Epidermal melanocyte (primary cell): ENCODE measurements at regions not wholly inside any gene's neighbourhood (a gene's known extent, or its start where the extent isn't known, plus 50 kb on each side); places are given as distances from the start of the nearest gene placed in this dataset.

ENCODE experiments used
- DNase-seq: peaks from one replicate; pipeline ENCODE4 v3.0.0; 2011; ENCODE audit warnings: low spot score; ENCODE audit not compliant: insufficient read length

- DNase-seq = no peak
These were observed 977.7 kb downstream of the JRKL start for GRCh38 chr11:97367406-97368083.

- DNase-seq = no peak
These were observed 999.5 kb downstream of the JRKL start for GRCh38 chr11:97389270-97389669.

GRCh38 chr11:97398246-97398645, 1008.4 kb downstream of the JRKL start:
- no peak for DNase-seq

- DNase-seq = no peak
These were observed 1019.3 kb downstream of the JRKL start for GRCh38 chr11:97409141-97409540.

GRCh38 chr11:97414801-97415200, 1025.0 kb downstream of the JRKL start:
- no peak for DNase-seq

GRCh38 chr11:97419729-97420128, 1029.9 kb downstream of the JRKL start:
- no peak for DNase-seq

- no peak for DNase-seq
These were observed 1038.5 kb downstream of the JRKL start for GRCh38 chr11:97428247-97428790.

GRCh38 chr11:97430877-97431276, 1041.1 kb downstream of the JRKL start:
- no peak for DNase-seq

GRCh38 chr11:97432926-97433325, 1043.1 kb downstream of the JRKL start:
- DNase-seq = no peak

GRCh38 chr11:97445561-97445960, 1055.7 kb downstream of the JRKL start:
- DNase-seq = no peak

GRCh38 chr11:97451441-97451840, 1061.6 kb downstream of the JRKL start:
- no peak for DNase-seq

- peak; percentile 22 for DNase-seq
These were observed 1065.2 kb downstream of the JRKL start for GRCh38 chr11:97454988-97455387.

- no peak for DNase-seq
These were observed 1070.3 kb downstream of the JRKL start for GRCh38 chr11:97460091-97460490.

- DNase-seq = no peak
These were observed 1071.4 kb downstream of the JRKL start for GRCh38 chr11:97461044-97461880.

- no peak for DNase-seq
These were observed 1072.1 kb downstream of the JRKL start for GRCh38 chr11:97461934-97462333.

GRCh38 chr11:97463891-97464290, 1074.1 kb downstream of the JRKL start:
- DNase-seq = no peak

- DNase-seq = no peak
These were observed 1081.7 kb downstream of the JRKL start for GRCh38 chr11:97471480-97471879.

- DNase-seq = no peak
These were observed 1097.6 kb downstream of the JRKL start for GRCh38 chr11:97487387-97487786.

- DNase-seq = no peak
These were observed 1109.1 kb downstream of the JRKL start for GRCh38 chr11:97498891-97499290.

- DNase-seq = no peak
These were observed 1112.4 kb downstream of the JRKL start for GRCh38 chr11:97502201-97502600.

GRCh38 chr11:97506076-97506759, 1116.4 kb downstream of the JRKL start:
- DNase-seq = no peak

- no peak for DNase-seq
These were observed 1124.6 kb downstream of the JRKL start for GRCh38 chr11:97514446-97514845.
